Lung microvascular endothelial cell (primary cell): ENCODE measurements at regions not wholly inside any gene's neighbourhood (a gene's known extent, or its start where the extent isn't known, plus 50 kb on each side); places are given as distances from the start of the nearest gene placed in this dataset.

Source experiments
- DNase-seq, 2 donors: peaks; one replicate each; pipeline versions ENCODE4 v3.0.0 to v3.0.0-alpha.2; 2010; ENCODE audit warnings: low read depth in 2 of 2

DNA sequence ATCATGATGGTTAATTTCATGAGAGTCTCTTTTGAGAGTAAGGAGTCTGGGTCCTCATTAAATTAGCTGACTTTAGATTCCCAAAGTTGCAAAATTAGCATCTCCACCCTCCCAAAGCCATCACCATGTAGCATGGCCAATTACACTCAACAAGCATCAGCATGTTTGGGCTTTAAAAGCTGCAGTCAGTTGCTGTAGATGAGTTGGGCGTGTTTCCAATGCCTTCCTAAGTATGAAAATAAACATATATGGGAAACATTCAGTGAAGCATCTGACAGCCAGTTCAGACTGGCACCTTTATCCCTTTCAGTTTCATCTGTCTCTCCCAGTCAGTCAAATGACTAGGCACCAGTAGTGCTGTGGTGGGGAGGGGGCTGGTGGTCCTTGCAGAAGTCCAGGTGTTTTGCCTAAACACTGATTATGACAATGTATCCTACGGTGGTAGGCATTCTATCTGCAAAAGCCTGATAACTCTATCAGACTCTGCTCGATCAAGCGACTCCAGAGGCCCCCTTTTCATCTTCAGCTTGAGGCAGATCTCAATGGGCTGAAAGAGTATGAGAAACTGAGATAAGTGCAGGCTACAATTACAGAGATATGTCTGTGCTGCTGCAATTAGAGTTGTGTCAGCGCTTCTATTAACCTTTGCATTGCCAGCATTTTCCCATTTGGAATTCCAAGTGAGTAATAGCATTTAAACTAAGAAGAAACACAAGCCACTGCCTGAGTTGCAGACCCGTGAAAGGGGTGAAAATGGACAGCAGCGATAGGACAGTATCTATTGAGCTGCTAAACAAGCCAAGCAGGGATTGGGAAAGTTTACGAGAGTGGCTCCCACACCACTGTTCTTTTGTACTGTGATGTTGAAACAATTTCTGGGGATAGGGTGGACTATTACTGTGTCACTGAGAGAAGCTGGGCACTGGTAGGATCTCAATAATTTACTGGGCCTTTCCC, 67.3 kb upstream of the SPOPL start:
- DNase-seq: no peak

GRCh38 chr2:138435701-138436100, 65.9 kb upstream of the SPOPL start:
- DNase-seq: no peak

- DNase-seq: no peak
Observed at GRCh38 chr2:138439733-138440132, 61.8 kb upstream of the SPOPL start.

- DNase-seq: no peak
Observed at GRCh38 chr2:138440759-138441158, 60.8 kb upstream of the SPOPL start.

- DNase-seq: no peak
Observed at GRCh38 chr2:138441916-138442315, 59.7 kb upstream of the SPOPL start.

- DNase-seq: no peak
Observed at GRCh38 chr2:138444411-138444810, 57.2 kb upstream of the SPOPL start.

DNA sequence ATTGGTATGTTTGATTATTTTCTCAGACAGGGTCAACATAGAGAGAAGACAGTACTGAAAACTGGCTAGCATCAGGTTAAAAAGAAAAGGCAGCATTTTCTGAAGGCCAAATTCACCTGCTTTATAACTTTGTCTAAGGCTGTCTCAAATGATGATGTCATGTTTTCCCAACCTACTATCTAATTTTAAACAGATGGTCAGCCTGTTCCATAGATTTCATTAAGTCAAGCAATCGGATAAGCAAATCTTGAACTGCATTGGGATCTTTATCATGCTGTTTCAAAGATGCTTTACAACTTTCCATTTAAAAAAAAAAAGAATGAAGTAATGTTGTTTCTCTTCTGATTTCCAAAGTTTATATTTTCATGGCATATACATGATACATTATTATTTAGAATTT, 56.3 kb upstream of the SPOPL start:
- no peak for DNase-seq

- DNase-seq: no peak
Observed at GRCh38 chr2:138446043-138446442, 55.5 kb upstream of the SPOPL start.

DNA sequence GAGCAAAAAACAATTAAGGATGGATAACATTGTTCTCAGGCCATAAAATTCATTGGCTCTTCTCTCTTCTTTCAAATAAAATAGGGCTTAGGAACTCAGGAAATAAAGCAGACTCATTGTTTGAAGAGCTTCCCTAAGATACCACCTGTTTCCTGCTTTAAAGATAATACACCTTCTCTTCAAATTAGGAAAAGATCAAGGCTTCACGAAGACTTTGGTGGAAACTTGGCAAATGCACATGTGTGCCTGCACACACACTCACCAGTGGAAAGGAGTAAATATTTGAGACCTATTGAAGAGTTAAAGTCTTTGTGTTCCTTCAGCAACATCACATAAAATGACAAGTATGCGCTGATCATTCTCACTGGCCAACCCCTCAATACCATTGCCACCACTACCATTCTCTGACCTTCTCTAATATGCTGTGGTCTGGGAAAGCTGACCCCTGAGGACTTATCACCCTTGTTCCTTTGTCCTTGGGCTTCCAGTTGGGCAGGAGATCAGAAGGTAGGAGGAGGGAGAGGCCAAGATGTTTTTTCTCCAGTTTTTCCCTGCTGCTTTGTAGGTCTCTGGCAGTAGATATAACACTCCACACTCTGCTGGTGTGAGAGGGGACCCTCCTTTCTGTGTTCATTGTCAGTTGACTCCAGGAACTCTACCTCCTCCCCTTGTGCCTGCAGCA, 53.5 kb upstream of the SPOPL start:
- peak; percentile 8 to 56 for DNase-seq
